OCI-LY3 (cell line): ENCODE measurements at regions not wholly inside any gene's neighbourhood (a gene's known extent, or its start where the extent isn't known, plus 50 kb on each side); places are given as distances from the start of the nearest gene placed in this dataset.

Experiments
- EZH2phosphoT487 ChIP-seq: fragments of 200-600 bp; shearing (Covaris generic); IDR thresholded peaks from 2 replicates; pipeline ENCODE4 v1.6.1; 2018; ENCODE audit warnings: antibody characterized with exemption, mixed run types, low read depth
- TF ChIP-seq, protein P1 (sequence below): fragments of 200-600, 300-600 bp; sonication (generic); IDR thresholded peaks from 2 replicates; pipeline ENCODE4 v1.5.1; 2014; ENCODE audit warnings: antibody characterized with exemption, low read length, low read depth

DNA sequence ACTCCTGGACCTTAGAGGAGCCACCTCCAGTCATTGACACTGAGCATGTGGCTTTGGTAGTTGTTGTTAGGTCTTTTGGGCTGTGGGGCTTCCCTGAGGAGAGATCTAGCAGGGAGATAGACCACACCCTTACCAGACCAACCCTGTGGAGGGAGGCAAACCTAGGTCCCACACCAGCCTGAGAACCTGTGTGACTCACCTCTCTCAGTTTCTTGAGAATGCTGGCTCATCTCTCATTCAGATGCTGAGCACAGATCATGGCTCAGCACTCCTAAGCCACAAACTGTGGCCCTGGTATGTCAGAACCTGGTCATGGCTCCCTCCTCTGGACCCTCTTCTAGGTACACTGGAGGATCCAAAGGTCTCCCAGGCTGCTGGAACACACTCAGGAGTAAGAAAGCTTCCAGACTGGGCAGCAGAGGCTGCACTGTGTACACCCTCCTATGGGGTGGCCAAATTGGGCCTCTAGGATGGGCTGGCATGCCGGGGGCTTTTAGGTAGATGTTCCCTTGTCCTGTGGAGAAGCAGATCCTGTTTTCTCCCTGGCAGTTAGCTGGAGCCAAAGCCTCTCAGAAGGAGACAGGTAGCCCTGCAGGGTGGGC, 1294.5 kb downstream of the KHDRBS2 start:
- TF ChIP-seq, protein P1, sequence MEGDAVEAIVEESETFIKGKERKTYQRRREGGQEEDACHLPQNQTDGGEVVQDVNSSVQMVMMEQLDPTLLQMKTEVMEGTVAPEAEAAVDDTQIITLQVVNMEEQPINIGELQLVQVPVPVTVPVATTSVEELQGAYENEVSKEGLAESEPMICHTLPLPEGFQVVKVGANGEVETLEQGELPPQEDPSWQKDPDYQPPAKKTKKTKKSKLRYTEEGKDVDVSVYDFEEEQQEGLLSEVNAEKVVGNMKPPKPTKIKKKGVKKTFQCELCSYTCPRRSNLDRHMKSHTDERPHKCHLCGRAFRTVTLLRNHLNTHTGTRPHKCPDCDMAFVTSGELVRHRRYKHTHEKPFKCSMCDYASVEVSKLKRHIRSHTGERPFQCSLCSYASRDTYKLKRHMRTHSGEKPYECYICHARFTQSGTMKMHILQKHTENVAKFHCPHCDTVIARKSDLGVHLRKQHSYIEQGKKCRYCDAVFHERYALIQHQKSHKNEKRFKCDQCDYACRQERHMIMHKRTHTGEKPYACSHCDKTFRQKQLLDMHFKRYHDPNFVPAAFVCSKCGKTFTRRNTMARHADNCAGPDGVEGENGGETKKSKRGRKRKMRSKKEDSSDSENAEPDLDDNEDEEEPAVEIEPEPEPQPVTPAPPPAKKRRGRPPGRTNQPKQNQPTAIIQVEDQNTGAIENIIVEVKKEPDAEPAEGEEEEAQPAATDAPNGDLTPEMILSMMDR: no peak
- no peak for TF ChIP-seq EZH2phosphoT487
